Osteoblast (primary cell): ENCODE measurements at regions not wholly inside any gene's neighbourhood (a gene's known extent, or its start where the extent isn't known, plus 50 kb on each side); places are given as distances from the start of the nearest gene placed in this dataset.

Source experiments
- DNase-seq: peaks from one replicate; pipeline ENCODE4 v3.0.0; 2011; ENCODE audit warnings: low spot score, mixed read lengths; ENCODE audit not compliant: insufficient read length; ENCODE audit errors: missing footprints
- H2AFZ ChIP-seq: 2 replicates; pipeline ENCODE4 v1.6.0; 2011; ENCODE audit warnings: mild to moderate bottlenecking, low read length
- H3K27ac ChIP-seq: 2 replicates; pipeline ENCODE4 v1.5.1; 2011; ENCODE audit warnings: mild to moderate bottlenecking, low read depth, low read length, moderate library complexity
- H3K27me3 ChIP-seq: 2 replicates; pipeline ENCODE4 v1.6.0; 2012; ENCODE audit warnings: mild to moderate bottlenecking, control low read depth, inconsistent platforms, low read length, moderate library complexity; ENCODE audit not compliant: insufficient read depth
- H3K36me3 ChIP-seq: 2 replicates; pipeline ENCODE4 v1.5.1; 2011; ENCODE audit warnings: mild to moderate bottlenecking, low read length, control low read depth, moderate library complexity; ENCODE audit not compliant: insufficient read depth
- H3K4me1 ChIP-seq: 2 replicates; pipeline ENCODE4 v1.5.1; 2011; ENCODE audit warnings: mild to moderate bottlenecking, low read length, control low read depth, moderate library complexity; ENCODE audit not compliant: insufficient read depth
- H3K4me2 ChIP-seq: 2 replicates; pipeline ENCODE4 v1.6.0; 2011; ENCODE audit warnings: mild to moderate bottlenecking, low read length; ENCODE audit not compliant: insufficient read depth
- H3K4me3 ChIP-seq: fragments of 200-600 bp; sonication (generic); 3 replicates; pipeline ENCODE4 v1.5.1; 2012; ENCODE audit warnings: mild to moderate bottlenecking, low read length, inconsistent platforms; ENCODE audit not compliant: insufficient read depth
- H3K79me2 ChIP-seq: 2 replicates; pipeline ENCODE4 v1.6.0; 2012; ENCODE audit warnings: mild to moderate bottlenecking, low read length, control low read depth, inconsistent platforms; ENCODE audit not compliant: insufficient read depth
- H3K9me3 ChIP-seq: 2 replicates; pipeline ENCODE4 v1.5.1; 2011; ENCODE audit warnings: low read depth, low read length, control low read depth
- H4K20me1 ChIP-seq: 2 replicates; pipeline ENCODE4 v1.6.0; 2012; ENCODE audit warnings: mild to moderate bottlenecking, low read length, control low read depth; ENCODE audit not compliant: insufficient read depth
- TF ChIP-seq, protein P1 (sequence below): IDR thresholded peaks from 2 replicates; pipeline ENCODE4 v1.5.1; 2011; ENCODE audit warnings: mild to moderate bottlenecking, low read depth, low read length, moderate library complexity; ENCODE audit errors: extremely low read depth

DNA sequence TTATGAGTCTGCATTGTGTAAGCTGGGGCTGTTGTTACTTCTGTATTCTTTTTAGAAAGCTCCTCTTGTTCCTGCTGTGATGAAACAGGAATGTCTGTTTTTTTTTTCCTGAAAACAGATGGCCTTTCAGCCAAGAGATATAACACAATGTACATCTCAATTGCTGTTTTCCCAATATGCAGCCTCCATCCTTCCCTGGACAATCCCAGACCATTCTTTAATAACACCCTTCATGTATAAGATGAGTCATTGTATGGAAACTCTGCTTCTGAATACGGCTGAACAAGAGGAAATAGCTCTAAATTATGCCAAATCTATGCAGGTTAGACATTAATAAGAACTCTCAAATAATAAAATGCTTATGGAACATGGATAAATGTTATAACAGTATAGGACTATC, 60.2 kb upstream of the LRRC4C start:
- Histone ChIP-seq H3K27me3 (no peaks in the 10 kb centered on the region), H3K4me2 (no peak overlapping the region), H3K79me2 (no peaks in the 10 kb centered on the region), H3K36me3 (no peaks in the 10 kb centered on the region), H2AFZ (no peak overlapping the region), H3K9me3 (peaks cover 2% of the 10 kb centered on the region), H3K4me3 (no peak overlapping the region), H4K20me1 (no peaks in the 10 kb centered on the region), H3K4me1 (no peaks in the 10 kb centered on the region), H3K27ac (no peak overlapping the region)
- TF ChIP-seq, protein P1, sequence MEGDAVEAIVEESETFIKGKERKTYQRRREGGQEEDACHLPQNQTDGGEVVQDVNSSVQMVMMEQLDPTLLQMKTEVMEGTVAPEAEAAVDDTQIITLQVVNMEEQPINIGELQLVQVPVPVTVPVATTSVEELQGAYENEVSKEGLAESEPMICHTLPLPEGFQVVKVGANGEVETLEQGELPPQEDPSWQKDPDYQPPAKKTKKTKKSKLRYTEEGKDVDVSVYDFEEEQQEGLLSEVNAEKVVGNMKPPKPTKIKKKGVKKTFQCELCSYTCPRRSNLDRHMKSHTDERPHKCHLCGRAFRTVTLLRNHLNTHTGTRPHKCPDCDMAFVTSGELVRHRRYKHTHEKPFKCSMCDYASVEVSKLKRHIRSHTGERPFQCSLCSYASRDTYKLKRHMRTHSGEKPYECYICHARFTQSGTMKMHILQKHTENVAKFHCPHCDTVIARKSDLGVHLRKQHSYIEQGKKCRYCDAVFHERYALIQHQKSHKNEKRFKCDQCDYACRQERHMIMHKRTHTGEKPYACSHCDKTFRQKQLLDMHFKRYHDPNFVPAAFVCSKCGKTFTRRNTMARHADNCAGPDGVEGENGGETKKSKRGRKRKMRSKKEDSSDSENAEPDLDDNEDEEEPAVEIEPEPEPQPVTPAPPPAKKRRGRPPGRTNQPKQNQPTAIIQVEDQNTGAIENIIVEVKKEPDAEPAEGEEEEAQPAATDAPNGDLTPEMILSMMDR, result no peak
- DNase-seq, result no peak

- H2AFZ ChIP-seq, result no peak overlapping the region
- DNase-seq, result no peak
Observed at GRCh38 chr11:41522391-41522790, 62.9 kb upstream of the LRRC4C start.

DNA sequence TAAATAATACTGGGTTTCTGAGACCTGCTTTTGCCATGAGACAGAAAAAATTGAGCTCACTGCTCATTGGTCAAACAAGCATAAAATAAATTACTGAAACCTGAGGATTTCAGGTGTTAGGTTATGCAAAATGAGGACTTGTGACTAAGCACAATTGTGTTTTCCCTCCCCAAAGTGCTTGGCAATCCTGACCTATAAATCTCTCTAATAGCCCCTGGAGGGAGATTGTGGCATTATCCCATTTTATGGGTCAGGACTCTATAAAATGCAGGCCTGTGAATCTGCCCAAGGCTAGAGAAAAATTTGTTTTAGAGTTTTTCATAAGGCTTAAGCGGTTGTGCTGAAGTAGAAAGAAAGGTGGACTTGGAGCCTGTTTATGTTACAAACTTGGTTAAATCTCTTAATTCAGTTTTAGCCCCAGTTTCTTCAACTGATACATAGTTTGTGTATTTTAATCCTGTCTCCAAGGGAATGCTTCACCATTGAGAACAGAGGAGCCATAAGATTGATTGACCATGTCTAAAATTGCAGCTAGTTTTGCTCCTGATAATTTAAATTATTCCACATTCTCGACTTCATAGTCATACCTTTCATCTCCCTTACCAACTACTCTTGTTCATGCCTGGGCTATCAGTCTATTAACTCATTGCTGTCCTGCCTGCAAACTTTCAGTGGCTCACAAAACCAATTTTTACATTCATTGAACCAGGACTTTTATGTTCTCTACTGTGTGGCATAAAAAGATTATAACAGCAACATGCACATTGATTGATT, 63.6 kb upstream of the LRRC4C start:
- H3K36me3 ChIP-seq, result no peaks in the 10 kb centered on the region
- H3K27ac ChIP-seq, result no peak overlapping the region
- no peak for DNase-seq
- no peaks in the 10 kb centered on the region for H3K79me2 ChIP-seq
- H2AFZ ChIP-seq, result no peak overlapping the region
- no peaks in the 10 kb centered on the region for H3K9me3 ChIP-seq
- no peaks in the 10 kb centered on the region for H3K4me1 ChIP-seq
- TF ChIP-seq, protein P1, result no peak
- H3K4me2 ChIP-seq, result no peak overlapping the region
- no peak overlapping the region for H3K4me3 ChIP-seq
- no peaks in the 10 kb centered on the region for H4K20me1 ChIP-seq
- H3K27me3 ChIP-seq, result no peaks in the 10 kb centered on the region

More at GRCh38 chr11:41522391-41522790, 62.9 kb upstream of the LRRC4C start:
- Histone ChIP-seq H3K4me1 (no peaks in the 10 kb centered on the region), H3K27ac (no peak overlapping the region), H3K4me3 (no peak overlapping the region), H3K27me3 (no peaks in the 10 kb centered on the region), H3K4me2 (no peak overlapping the region), H3K9me3 (no peaks in the 10 kb centered on the region), H4K20me1 (no peaks in the 10 kb centered on the region), H3K36me3 (no peaks in the 10 kb centered on the region), H3K79me2 (no peaks in the 10 kb centered on the region)
- TF ChIP-seq, protein P1, result no peak

- H4K20me1 ChIP-seq, result no peaks in the 10 kb centered on the region
- TF ChIP-seq, protein P1, result no peak
Observed at GRCh38 chr11:41527530-41527929, 68.1 kb upstream of the LRRC4C start.

More at GRCh38 chr11:41527530-41527929, 68.1 kb upstream of the LRRC4C start:
- Histone ChIP-seq H3K27ac (no peak overlapping the region), H3K79me2 (no peaks in the 10 kb centered on the region), H3K4me3 (no peak overlapping the region), H3K4me1 (no peaks in the 10 kb centered on the region), H3K9me3 (peaks cover 2% of the 10 kb centered on the region), H3K4me2 (no peak overlapping the region), H3K36me3 (no peaks in the 10 kb centered on the region), H2AFZ (no peak overlapping the region), H3K27me3 (no peaks in the 10 kb centered on the region)
- no peak for DNase-seq
